Left cardiac atrium (tissue), 4 donors: ENCODE measurements at regions not wholly inside any gene's neighbourhood (a gene's known extent, or its start where the extent isn't known, plus 50 kb on each side); places are given as distances from the start of the nearest gene placed in this dataset.
"Not testable (repeated sequence)": the region's sequence is repeated elsewhere in the genome, so short reads cannot be mapped to it uniquely, and the experiment has no call there.

Experiments
- ATAC-seq, 2 donors: fragments of 200-7000 bp; cut with Tn5 transposase; one replicate each; pipeline ENCODE4 v1.9.1; 2020; ENCODE audit warnings: mild to moderate bottlenecking in 2 of 2, moderate library complexity in 2 of 2
- DNase-seq: peaks from one replicate; pipeline ENCODE4 v3.0.0-alpha.2; 2020
- intact Hi-C, 2 donors: fragments of 100-400 bp; cut with DNase I; formaldehyde crosslinking; loops; one replicate each; pipeline versions ENCODE4 v1.14.1 to v1.15.1; 2022 to 2023
- donor health status: DM: no; HTN: yes; CAD: no.
- donor health status: DM: no; HTN: yes; CAD: no; lungs with severe emphysema.
- donor health status: DM: yes; HTN: yes; CAD: no.
- donor health status: Dilated cardiomyopathy.

- intact Hi-C loops = no loop called here
- ATAC-seq (no peak), DNase-seq (no peak)
Observed at GRCh38 chr6:66065313-66065712, 358.3 kb upstream of the EYS start.

- intact Hi-C loops = no loop called here
- ATAC-seq (no peak), DNase-seq (no peak)
Observed at GRCh38 chr6:66057034-66057433, 350.0 kb upstream of the EYS start.

- ATAC-seq (no peak), DNase-seq (no peak)
- intact Hi-C loops = no loop called here
Observed at GRCh38 chr6:66054967-66055366, 347.9 kb upstream of the EYS start.

- DNase-seq (no peak), ATAC-seq (no peak)
- intact Hi-C loops = no loop called here
Observed at GRCh38 chr6:66051812-66052211, 344.8 kb upstream of the EYS start.

- ATAC-seq (no peak), DNase-seq (no peak)
- intact Hi-C loops = no loop called here
Observed at GRCh38 chr6:66048684-66049474, 341.9 kb upstream of the EYS start.

DNA sequence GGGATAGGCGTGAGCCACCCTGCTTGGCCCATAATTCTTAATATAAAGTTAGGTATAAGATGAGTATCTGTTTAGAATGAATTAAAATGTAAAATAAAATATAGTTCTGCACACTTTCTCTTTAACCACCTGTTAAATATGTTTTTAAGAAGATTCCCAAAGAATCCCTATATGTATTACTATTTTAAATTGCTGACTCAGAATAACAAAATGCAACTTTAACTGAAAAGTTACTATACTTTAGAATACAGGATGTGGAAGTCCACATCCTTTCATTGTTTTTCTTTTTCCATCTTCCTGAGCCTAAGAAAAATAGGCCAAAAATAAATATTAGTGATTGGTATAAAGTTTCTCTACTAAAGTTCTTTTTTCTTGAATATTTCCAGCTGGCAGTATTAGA lies 325.6 kb upstream of the EYS start:
- DNase-seq = no peak
- ATAC-seq = no peak
- intact Hi-C loops = no loop called here

DNA sequence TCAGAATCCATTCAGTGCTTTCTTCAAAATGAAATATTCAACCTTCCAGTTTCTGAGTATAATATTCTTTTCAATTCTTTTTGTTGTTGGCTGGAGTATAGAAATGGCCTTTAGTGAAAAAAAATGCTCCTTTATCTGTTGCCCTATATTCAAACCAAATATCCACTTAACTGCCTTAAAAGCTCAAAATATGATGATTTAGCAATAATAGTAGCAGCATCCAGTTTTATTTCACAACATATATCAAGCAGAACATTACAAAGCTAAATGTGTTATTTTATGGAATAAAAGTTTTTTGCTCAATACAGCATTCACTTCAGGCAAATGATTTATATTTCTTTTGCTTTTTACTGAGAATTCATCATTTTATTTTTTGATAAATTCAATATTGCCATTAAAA lies 322.4 kb upstream of the EYS start:
- intact Hi-C loops = no loop called here
- ATAC-seq (no peak), DNase-seq (no peak)

GRCh38 chr6:65999288-65999791 lies 292.3 kb upstream of the EYS start:
- ATAC-seq = no peak
- no peak for DNase-seq
- intact Hi-C loops = no loop called here

DNA sequence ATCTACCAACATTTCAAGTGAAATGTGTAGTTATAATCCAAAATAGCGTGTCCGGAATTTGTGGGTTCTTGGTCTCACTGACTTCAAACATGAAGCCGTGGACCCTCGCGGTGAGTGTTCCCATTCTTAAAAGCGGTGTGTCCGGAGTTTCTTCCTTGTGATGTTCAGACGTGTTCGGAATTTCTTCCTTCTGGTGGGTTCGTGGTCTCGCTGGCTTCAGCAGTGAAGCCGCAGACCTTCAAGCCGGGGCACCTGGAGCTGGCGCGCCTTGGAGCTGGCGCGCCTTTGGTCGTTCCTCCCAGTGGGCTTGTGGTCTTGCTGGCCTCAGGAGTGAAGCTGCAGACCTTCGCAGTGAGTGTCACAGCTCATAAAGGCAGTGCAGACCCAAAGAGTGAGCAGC lies 291.5 kb upstream of the EYS start:
- intact Hi-C loops = no loop called here
- DNase-seq (no peak), ATAC-seq (no peak)

- no peak for DNase-seq
- intact Hi-C loops = no loop called here
- no peak for ATAC-seq
Observed at GRCh38 chr6:65997539-65997938, 290.5 kb upstream of the EYS start.

DNA sequence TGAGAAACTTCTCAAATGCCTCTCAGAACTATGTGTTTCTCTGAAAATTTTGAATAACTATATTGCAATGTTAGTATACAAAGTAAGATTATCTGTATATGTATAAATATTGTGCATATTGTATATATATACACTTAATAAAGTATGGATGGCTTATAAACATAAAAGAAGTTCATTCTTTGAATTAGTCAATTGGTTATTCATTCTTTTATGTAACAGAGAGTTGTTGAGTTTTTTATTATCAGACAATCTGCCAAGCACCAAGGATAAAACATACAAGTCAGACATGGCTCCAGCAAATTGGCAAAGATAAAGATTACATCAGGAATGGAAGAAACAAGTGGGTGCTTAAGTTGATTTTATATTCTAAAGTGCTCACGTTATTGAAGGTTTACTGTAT lies 289.1 kb upstream of the EYS start:
- ATAC-seq (no peak), DNase-seq (no peak)
- intact Hi-C loops = no loop called here

DNA sequence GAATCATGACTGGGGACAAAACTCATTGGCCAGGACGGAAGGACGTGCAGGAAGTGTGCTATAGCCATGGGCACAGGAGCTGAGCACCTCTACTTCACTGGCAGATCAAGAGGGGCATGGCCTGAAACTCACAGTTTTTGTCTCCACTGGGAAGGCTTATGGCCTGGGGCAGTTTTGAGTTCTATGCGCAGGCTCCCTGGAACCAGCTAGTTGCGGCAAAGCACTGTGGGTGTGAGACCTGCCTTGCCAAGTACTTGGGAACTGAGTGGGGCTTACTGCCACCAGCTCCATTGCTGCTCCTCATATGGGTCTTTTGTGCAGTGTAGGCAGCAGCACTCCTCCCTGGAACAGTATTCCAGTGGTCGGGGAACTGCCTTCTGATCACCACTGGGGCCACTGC lies 282.6 kb upstream of the EYS start:
- DNase-seq (no peak), ATAC-seq (no peak)
- intact Hi-C loops = no loop called here

DNA sequence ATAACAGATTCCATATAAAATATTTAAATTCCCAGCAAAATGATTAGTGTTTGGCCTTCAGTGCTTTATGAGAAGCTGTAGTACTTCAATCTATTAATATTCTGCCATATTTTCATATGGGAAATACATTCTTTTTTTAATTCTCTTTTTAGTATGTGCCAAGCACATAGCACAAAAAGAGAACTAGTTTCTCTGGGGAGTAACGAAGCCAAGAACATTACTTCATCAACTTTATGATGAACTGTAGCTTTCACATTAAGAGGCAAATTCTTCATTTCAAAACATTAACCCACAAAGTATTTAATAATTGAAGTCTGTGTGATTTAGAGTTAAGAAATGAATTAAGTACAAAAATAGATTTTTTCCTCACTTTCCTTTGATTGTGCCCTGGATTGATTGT lies 281.0 kb upstream of the EYS start:
- intact Hi-C loops = no loop called here
- ATAC-seq = no peak
- DNase-seq = no peak

GRCh38 chr6:65984089-65984488 lies 277.1 kb upstream of the EYS start:
- intact Hi-C loops = no loop called here

DNA sequence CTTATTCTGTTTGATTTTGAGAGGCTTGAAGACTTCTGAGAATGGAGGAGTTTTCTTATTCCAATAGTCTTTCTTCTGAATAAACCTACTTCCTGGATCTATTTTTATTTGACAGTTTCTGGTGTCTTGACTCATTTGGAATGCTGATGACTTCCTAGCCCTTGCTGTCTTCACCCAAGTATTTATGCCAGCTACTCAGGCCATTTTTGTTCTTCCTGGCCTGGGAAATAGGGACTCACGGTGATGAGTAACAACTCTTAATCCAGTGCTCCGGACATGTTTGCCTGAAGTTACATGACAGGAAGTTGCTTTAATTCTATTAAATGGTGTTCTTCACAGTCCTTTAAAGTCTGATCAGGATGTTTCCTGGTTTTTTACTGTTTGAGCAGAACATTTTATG lies 272.1 kb upstream of the EYS start:
- DNase-seq (no peak), ATAC-seq (no peak)
- intact Hi-C loops = no loop called here

More at GRCh38 chr6:65984089-65984488, 277.1 kb upstream of the EYS start:
- DNase-seq (no peak), ATAC-seq (no peak)

GRCh38 chr6:65971252-65971651 lies 264.2 kb upstream of the EYS start:
- ATAC-seq, DNase-seq, intact Hi-C loops: not testable (repeated sequence)

DNA sequence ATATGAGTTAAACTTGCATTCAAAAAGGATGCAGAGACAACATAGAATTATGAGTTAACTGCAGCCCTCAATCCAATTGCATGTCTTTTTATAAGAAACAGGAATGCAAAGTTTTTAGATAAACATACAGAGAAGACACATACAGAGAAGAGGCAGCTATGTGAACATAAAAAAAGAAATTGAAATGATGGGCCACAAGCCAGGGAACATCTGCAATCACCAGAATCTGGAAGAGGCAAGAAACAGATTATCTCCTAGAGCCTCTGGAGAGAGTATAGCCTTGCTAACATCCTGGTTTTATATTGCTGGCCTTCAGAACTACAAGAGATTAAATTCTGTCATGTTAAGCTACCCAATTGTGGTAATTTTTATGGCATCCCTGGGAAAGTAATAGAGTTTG lies 257.2 kb upstream of the EYS start:
- intact Hi-C loops = no loop called here
- ATAC-seq (no peak), DNase-seq (no peak)

- DNase-seq (no peak), ATAC-seq (no peak)
- intact Hi-C loops = no loop called here
Observed at GRCh38 chr6:65955034-65955433, 248.0 kb upstream of the EYS start.

- ATAC-seq (no peak), DNase-seq (no peak)
- intact Hi-C loops = no loop called here
Observed at GRCh38 chr6:65948062-65948461, 241.0 kb upstream of the EYS start.

GRCh38 chr6:65943548-65943947 lies 236.5 kb upstream of the EYS start:
- intact Hi-C loops = no loop called here

DNA sequence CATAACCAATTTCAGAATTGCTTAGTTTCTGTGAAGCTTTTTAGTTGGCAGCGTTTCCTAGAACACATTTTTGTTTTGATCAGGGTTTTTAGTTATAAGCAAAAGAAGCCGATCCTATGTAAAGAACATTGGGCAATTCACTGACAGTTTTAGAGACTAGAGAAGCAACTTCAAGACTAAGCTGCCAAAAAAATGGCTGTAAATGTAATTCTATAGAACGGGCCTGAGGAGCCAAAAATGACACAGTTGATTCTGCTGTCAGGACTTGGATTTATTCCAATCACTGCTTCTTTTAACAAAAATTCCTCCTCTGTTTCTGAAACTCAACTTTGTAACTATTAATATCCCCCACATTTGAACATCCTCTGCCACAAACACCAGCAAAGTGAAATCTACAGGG lies 236.0 kb upstream of the EYS start:
- intact Hi-C loops = no loop called here
- ATAC-seq (no peak), DNase-seq (no peak)

More at GRCh38 chr6:65943548-65943947, 236.5 kb upstream of the EYS start:
- DNase-seq = no peak
- no peak for ATAC-seq
